Renal pelvis (tissue), 1 donor: ENCODE measurements at regions not wholly inside any gene's neighbourhood (a gene's known extent, or its start where the extent isn't known, plus 50 kb on each side); places are given as distances from the start of the nearest gene placed in this dataset.
A peak's percentile ranks its signal among the peaks of the same experiment; 100 is the strongest.
"Not testable (repeated sequence)": the region's sequence is repeated elsewhere in the genome, so short reads cannot be mapped to it uniquely, and the experiment has no call there.

Experiments
- DNase-seq: peaks from one replicate; pipeline ENCODE4 v3.0.0-alpha.2; 2013

- DNase-seq = no peak
Measured at GRCh38 chr2:146587291-146587713, 1257.5 kb upstream of the ACVR2A start.

DNA sequence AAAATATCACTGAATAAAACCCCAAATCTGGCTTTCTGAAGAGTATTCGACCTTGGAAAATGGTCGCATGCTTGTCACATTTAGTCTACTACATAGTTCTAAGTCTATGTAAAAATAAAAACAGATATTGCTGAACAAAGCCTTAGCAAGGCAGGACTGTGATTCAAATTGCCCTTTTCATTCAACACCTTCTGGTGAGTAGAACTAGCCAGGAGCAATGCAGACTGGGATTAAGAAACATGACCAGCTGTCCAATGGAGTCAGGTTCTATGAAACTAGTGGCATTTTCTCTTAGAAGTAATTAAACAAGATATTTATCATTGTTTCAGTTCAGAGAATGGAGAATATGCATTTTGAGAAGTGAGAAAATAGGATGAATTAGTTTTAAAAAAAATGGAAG is 1260.5 kb upstream of the ACVR2A start:
- no peak for DNase-seq

GRCh38 chr2:146579147-146579930 is 1265.5 kb upstream of the ACVR2A start:
- DNase-seq = no peak

DNA sequence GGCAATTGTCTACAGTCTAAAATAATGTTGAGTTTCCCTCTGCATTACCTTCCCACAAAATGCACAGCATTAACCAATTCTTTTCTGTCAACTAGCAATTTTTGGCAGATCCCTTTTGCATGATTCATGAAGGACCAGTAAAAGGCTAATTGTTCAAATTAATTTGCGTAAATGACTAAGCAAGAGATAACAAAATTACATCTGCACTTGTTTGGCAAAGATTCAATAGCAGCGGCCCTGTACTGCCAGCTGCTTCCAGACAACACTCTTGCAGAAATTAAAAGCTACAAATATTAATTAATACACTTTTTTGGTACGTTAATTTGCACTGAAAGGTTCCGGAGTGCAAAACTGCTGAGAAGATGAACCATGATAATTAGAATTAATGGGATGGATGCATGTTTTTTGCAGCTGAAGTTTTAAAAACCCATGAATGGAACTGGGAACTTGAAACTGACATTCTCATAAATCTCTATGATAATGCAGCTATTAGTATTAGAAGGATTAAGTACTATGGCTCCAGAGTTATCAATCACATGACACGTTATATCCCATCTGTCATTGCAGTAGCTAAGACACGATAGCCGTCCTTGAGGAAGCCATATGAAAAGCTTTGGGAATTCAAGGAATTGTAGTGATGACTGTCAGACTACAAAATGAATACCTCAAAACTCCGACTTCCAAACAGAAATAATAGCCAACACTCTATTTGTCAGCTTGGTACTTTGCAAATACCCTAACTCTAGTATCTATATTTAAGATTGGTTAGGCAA is 1268.3 kb upstream of the ACVR2A start:
- no peak for DNase-seq

DNA sequence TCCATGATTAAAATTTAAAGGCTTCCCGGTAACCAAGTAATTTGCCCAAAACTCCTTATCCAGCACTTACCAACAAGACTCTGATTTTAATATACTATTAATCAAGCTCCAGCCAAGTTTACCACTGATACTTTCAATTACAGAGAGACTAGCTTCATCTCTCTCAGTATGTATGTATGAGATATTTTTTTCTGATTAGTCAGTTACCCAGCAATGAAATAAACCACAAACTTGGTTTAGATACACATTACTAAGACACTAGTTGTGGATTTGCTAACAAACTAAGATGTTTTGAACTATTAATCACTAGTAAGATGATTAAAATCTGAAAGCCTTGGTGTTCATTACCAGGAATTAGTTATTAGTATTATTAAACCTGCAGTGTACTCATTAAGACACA is 1272.2 kb upstream of the ACVR2A start:
- DNase-seq = no peak

DNA sequence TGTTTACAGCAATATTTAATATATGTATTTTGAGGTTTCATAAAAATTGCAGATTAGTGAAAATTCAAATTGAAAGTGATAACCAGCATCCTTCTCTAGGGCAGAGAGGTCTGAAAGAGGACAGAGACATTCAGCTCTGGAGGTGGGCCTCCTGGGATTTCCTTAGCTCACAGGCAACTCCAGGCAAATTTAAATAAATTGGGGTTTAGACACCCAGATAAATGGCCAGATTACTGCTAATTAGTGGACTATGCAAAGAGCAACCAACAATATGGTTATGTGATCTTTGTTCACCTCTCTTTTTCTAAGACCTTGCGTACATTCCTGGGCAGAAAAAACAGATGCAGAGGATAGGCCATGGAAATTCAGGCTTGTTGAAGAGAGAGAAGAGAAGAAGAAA is 1282.8 kb upstream of the ACVR2A start:
- DNase-seq = no peak

DNA sequence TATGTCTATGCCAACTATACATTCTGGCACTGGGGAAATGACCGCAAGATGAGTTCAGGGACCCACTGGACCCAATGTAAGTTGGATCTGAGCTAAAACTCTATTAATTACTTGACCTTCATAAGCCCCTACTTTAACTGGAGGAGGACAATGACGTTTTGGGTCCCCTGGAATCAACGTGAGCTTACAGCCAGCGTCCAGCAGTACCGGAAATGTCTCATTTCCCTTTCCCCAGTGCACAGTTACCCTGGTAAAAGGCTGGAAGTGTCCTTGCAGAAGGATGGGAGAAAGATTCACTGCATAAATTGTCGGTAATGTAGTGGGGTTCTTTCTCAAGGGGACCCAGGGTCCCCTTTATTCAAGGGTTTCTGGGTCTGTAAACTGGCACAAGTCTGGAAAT is 1297.6 kb upstream of the ACVR2A start:
- no peak for DNase-seq

DNA sequence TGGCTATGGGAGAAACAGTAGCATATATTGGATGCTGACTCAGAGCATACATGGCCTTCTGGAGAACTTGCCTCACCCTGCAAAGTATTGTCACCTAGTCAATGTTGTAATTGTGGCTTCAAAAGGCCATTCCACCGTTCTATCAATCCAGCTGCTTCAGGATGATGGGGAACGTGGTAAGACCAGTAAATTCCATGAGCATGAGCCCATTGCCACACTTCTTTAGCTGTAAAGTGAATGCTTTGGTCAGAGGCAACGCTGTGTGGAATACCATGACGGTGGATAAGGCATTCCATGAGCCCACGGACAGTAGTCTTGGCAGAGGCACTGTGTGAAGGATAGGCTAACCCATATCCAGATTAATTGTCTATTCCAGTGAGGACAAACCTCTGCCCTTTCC is 1300.1 kb upstream of the ACVR2A start:
- no peak for DNase-seq

DNA sequence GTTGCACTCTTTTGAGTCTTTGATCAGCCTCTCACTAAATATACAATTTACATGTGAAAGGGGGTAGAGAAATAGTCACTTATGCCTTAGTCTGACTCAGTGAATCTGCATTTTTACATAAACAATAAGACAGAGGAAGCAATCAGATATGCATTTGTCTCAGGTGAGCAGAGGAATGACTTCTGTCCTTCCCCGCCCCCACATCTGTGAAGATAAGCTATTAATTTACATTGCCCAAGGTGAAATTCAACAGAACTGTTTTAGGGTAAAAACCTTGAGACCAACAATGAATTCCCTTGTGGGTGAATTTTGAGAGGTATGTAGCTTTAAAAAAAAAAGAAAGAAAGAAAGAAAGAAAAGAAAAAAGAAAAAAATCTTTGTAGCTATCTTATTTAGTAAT is 1302.9 kb upstream of the ACVR2A start:
- DNase-seq = no peak

DNA sequence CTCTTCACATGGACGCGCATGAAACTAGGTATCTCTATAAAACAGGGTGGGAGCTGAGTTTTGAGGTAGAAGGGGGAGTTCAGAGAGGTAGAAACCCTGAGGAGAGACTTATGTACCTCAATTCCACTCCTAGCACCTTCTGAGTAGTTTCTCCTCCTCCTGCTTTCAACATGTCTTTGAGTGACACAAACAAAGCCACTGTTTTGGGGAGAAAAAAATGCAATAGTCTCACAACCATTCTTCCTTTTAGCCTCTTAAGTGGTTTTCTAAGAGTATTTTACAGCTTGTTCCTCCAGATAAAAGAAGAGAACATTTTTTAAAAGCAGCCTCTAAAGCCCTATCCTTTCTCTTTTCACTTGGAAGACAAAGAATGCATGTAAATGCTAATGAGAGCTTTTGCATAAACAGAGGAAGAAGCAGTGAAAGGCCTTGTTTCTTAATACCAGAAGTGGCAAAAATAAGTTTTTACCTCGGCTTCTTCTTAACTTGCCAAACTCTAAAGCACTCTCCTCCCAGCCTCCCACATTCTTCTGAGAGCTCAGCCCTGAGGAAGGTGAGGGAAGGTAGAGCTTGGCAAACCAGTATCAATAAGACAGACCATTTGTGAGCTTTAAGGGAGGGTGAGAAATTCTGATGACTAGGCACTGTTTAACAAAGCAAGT is 1304.4 kb upstream of the ACVR2A start:
- DNase-seq = no peak

- DNase-seq = not testable (repeated sequence)
Measured at GRCh38 chr2:146539739-146540138, 1305.1 kb upstream of the ACVR2A start.

GRCh38 chr2:146537477-146537876 is 1307.4 kb upstream of the ACVR2A start:
- no peak for DNase-seq

DNA sequence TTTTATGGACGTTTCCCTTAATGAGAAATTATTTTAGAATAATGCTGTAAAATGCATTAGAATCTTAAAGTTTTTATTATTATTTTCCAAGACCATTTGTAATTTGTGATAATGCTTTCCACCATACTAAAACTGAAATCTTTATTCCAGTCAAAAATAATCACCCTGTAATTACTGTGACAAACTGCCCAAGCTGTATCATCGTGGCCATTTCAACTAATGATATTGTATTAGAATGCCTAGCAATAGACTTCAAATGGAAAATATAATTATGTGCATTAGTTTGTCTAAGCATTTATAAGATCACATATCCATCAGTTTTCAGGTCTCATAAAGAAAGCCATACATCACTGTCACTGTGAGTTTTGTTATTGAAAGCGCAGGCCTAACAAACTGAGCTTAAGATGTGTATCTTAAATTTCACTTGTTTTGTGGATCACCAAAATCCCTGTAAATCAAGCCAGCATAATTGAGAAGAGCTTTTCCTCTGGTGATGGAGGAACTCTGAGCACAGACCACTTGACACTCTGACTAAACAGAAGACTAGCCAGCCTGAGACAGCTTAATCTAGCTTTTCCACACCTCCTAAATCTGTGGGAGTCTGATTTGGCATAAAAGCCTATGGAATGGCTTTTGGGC is 1312.2 kb upstream of the ACVR2A start:
- peak; percentile 12 for DNase-seq

DNA sequence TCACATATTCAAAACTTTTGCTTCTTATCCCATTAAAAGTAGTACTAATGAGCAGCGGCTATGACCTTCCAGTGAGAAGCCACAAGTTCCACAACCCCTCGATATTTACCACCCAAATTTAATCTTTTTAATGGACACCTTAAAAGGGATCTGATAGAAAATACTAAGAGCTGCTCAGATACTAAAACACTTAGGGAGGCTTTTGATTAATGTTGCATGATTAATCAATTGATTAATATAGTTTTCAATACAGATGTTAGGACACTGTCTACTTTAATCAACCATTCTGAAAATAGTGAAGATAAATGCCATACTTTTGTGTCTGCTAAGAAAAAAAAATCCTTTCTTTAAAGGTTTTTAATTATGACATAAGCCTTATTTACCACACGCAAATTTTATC is 1312.8 kb upstream of the ACVR2A start:
- no peak for DNase-seq

DNA sequence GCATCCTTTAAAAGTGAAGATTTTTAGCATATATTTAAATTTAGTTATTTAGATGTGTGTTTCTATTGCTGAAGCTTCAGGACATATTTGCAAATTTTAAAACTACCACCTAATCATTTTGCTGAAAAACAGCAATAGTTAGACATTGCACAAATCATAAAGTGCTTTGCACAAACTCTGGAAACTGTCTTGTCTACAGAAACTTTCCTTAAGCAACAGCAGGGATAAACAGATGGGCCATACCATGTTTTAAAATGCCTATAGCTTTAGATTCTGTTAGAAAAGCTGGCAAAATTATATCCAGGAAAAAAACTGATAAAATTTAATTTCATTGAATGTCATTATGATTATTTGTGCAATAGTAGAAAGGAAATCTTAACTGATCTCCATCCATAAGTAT is 1313.9 kb upstream of the ACVR2A start:
- DNase-seq = no peak

- DNase-seq = no peak
Measured at GRCh38 chr2:146527166-146527565, 1317.7 kb upstream of the ACVR2A start.

- no peak for DNase-seq
Measured at GRCh38 chr2:146523196-146523595, 1321.6 kb upstream of the ACVR2A start.

GRCh38 chr2:146506851-146507250 is 1338.0 kb upstream of the ACVR2A start:
- peak; percentile 0 for DNase-seq

DNA sequence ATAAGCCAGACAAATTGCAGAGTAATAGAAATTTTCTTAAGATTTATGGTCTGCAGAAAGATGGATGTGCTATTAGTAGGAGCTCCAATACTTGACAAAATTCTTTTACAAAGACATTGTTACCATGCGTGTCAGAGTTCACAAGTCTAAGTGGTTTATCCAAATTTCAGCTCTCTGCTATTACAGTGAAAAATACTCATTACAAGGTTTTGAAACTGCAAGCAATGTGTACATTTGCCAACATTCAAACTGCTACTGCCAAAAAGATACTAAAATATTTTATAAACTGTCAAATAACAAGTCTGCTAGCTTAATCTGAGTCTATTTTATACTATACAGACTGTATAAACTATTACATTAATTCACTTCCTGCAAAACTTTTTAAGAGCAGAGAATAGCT is 1341.5 kb upstream of the ACVR2A start:
- peak; percentile 5 for DNase-seq

GRCh38 chr2:146496248-146496647 is 1348.6 kb upstream of the ACVR2A start:
- DNase-seq = no peak

GRCh38 chr2:146489386-146489785 is 1355.4 kb upstream of the ACVR2A start:
- DNase-seq = no peak

GRCh38 chr2:146481629-146482028 is 1363.2 kb upstream of the ACVR2A start:
- DNase-seq = no peak
